ENCODE measurements at regions not wholly inside any gene's neighbourhood (a gene's known extent, or its start where the extent isn't known, plus 50 kb on each side); places are given as distances from the start of the nearest gene placed in this dataset.
A peak's percentile ranks its signal among the peaks of the same experiment; 100 is the strongest.

GRCh38 chr4:31349907-31350306 is 629.7 kb downstream of the PCDH7 start:
- WGBS (ENCODE audit: insufficient coverage), result 50% methylated on average over 1 of the region's 1 CpG
- no peak overlapping the region for H3K4me3 ChIP-seq (ENCODE audit: control insufficient read depth in 1 of 7, extremely low read depth in 1 of 7, insufficient read depth in 4 of 7, low read depth in 2 of 7, low read length in 6 of 7)
- H3K27me3 ChIP-seq (replicated peaks in 2 of 5; ENCODE audit: control insufficient read depth in 4 of 5, insufficient read depth in 5 of 5, low read length in 4 of 5), result no peaks in the 10 kb centered on the region
- POLR2A ChIA-PET, result no interaction called here
- H3K36me3 ChIP-seq (ENCODE audit: control insufficient read depth in 4 of 4, insufficient read depth in 4 of 4, low read length in 3 of 4), result no peaks in the 10 kb centered on the region
- H3K9me3 ChIP-seq (ENCODE audit: control extremely low read depth in 1 of 5, control insufficient read depth in 4 of 5, insufficient read depth in 2 of 5, low read depth in 1 of 5, low read length in 4 of 5), result no peaks in the 10 kb centered on the region
- CTCF ChIA-PET, result no interaction called here
- no peaks in the 10 kb centered on the region for H3K4me1 ChIP-seq (ENCODE audit: control extremely low read depth in 1 of 4, control insufficient read depth in 4 of 4, insufficient read depth in 4 of 4, low read length in 3 of 4)
- peak in 2 of 3 donors; percentile 0 to 16 for DNase-seq
- H3K27ac ChIP-seq (ENCODE audit: insufficient read depth in 1 of 2, low read depth in 1 of 2, low read length in 2 of 2, poor library complexity in 1 of 2, severe bottlenecking in 2 of 2), result no peak overlapping the region

DNA sequence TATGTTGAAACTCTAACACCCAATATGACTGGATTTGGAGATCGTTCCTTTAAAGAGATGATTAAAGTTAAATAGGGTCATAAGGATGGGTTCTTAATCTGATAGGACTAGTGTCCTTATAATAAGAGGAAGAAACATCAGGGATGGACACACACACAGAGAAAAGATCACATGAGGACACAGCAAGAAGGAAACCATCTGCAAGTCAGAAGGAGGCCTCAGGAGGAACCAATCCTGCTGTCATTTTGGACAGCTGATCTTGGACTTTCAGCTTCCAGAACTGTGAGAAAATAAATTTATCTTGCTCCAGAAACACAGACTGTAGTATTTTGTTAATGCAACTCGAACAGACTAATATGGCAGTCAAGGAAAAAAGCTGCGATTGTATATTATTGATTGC is 631.5 kb downstream of the PCDH7 start:
- Histone ChIP-seq H3K27ac (ENCODE audit: insufficient read depth in 1 of 2, low read depth in 1 of 2, low read length in 2 of 2, poor library complexity in 1 of 2, severe bottlenecking in 2 of 2) (no peak overlapping the region), H3K4me3 (ENCODE audit: control insufficient read depth in 1 of 7, extremely low read depth in 1 of 7, insufficient read depth in 4 of 7, low read depth in 2 of 7, low read length in 6 of 7) (no peak overlapping the region), H3K9me3 (ENCODE audit: control extremely low read depth in 1 of 5, control insufficient read depth in 4 of 5, insufficient read depth in 2 of 5, low read depth in 1 of 5, low read length in 4 of 5) (no peaks in the 10 kb centered on the region), H3K27me3 (replicated peaks in 2 of 5; ENCODE audit: control insufficient read depth in 4 of 5, insufficient read depth in 5 of 5, low read length in 4 of 5) (no peaks in the 10 kb centered on the region), H3K4me1 (ENCODE audit: control extremely low read depth in 1 of 4, control insufficient read depth in 4 of 4, insufficient read depth in 4 of 4, low read length in 3 of 4) (no peaks in the 10 kb centered on the region), H3K36me3 (ENCODE audit: control insufficient read depth in 4 of 4, insufficient read depth in 4 of 4, low read length in 3 of 4) (no peaks in the 10 kb centered on the region)
- CTCF ChIA-PET, result no interaction called here
- no peak for DNase-seq
- POLR2A ChIA-PET, result no interaction called here
- no CpG with 5 or more reads among the region's 3 CpGs for WGBS (ENCODE audit: insufficient coverage)

DNA sequence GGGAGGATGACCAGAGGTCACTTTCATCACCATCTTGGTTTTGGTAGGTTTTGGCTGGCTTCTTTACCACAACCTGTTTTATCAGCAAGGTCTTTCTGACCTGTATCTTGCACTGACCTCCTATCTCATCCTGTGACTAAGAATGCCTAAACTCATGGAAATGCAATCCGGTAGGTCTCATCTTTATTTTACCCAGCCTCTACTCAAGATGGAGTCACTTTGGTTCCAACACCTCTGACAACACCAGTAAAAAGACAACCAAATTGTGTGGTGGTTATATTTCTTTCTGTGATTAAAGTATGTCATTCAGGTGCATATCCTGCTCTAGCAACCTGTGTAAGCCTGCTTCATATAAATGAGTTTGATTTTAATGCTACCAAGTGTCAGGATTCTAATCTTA is 636.7 kb downstream of the PCDH7 start:
- H3K27ac ChIP-seq (ENCODE audit: insufficient read depth in 1 of 2, low read depth in 1 of 2, low read length in 2 of 2, poor library complexity in 1 of 2, severe bottlenecking in 2 of 2), result no peak overlapping the region
- H3K9me3 ChIP-seq (ENCODE audit: control extremely low read depth in 1 of 5, control insufficient read depth in 4 of 5, insufficient read depth in 2 of 5, low read depth in 1 of 5, low read length in 4 of 5), result no peaks in the 10 kb centered on the region
- H3K36me3 ChIP-seq (ENCODE audit: control insufficient read depth in 4 of 4, insufficient read depth in 4 of 4, low read length in 3 of 4), result no peaks in the 10 kb centered on the region
- H3K4me3 ChIP-seq (ENCODE audit: control insufficient read depth in 1 of 7, extremely low read depth in 1 of 7, insufficient read depth in 4 of 7, low read depth in 2 of 7, low read length in 6 of 7), result no peak overlapping the region
- H3K27me3 ChIP-seq (replicated peaks in 2 of 5; ENCODE audit: control insufficient read depth in 4 of 5, insufficient read depth in 5 of 5, low read length in 4 of 5), result no peaks in the 10 kb centered on the region
- POLR2A ChIA-PET, result no interaction called here
- no peaks in the 10 kb centered on the region for H3K4me1 ChIP-seq (ENCODE audit: control extremely low read depth in 1 of 4, control insufficient read depth in 4 of 4, insufficient read depth in 4 of 4, low read length in 3 of 4)
- WGBS (ENCODE audit: insufficient coverage), result no CpG with 5 or more reads among the region's 1 CpG
- CTCF ChIA-PET, result no interaction called here
- DNase-seq, result no peak

GRCh38 chr4:31360786-31361185 is 640.6 kb downstream of the PCDH7 start:
- Histone ChIP-seq H3K9me3 (ENCODE audit: control extremely low read depth in 1 of 5, control insufficient read depth in 4 of 5, insufficient read depth in 2 of 5, low read depth in 1 of 5, low read length in 4 of 5) (no peaks in the 10 kb centered on the region), H3K27me3 (replicated peaks in 2 of 5; ENCODE audit: control insufficient read depth in 4 of 5, insufficient read depth in 5 of 5, low read length in 4 of 5) (no peaks in the 10 kb centered on the region), H3K36me3 (ENCODE audit: control insufficient read depth in 4 of 4, insufficient read depth in 4 of 4, low read length in 3 of 4) (no peaks in the 10 kb centered on the region), H3K4me3 (ENCODE audit: control insufficient read depth in 1 of 7, extremely low read depth in 1 of 7, insufficient read depth in 4 of 7, low read depth in 2 of 7, low read length in 6 of 7) (no peak overlapping the region), H3K4me1 (ENCODE audit: control extremely low read depth in 1 of 4, control insufficient read depth in 4 of 4, insufficient read depth in 4 of 4, low read length in 3 of 4) (no peaks in the 10 kb centered on the region), H3K27ac (ENCODE audit: insufficient read depth in 1 of 2, low read depth in 1 of 2, low read length in 2 of 2, poor library complexity in 1 of 2, severe bottlenecking in 2 of 2) (no peak overlapping the region)
- POLR2A ChIA-PET, result no interaction called here
- no peak for DNase-seq
- WGBS (ENCODE audit: insufficient coverage), result no CpG with 5 or more reads among the region's 1 CpG
- CTCF ChIA-PET, result no interaction called here

DNA sequence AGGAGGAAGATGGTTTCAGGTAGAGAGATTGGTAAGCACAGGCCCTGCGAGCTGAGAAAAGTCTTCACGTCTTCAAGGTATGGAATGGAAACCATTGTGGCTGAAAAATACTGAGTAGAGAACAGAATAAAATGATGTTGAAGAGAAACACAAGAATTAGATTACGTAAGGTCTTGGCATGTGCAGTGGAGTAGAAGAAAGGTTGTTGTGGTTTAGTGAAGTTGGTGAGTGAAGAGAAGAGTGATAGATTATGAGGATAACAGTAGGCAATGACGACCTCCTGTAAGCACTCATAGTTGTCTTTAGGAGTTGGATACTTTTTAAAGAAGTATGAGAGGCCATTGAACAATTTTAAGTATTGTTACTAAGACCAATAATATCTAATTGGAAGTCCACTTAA is 642.6 kb downstream of the PCDH7 start:
- Histone ChIP-seq H3K27me3 (replicated peaks in 2 of 5; ENCODE audit: control insufficient read depth in 4 of 5, insufficient read depth in 5 of 5, low read length in 4 of 5) (no peaks in the 10 kb centered on the region), H3K4me3 (ENCODE audit: control insufficient read depth in 1 of 7, extremely low read depth in 1 of 7, insufficient read depth in 4 of 7, low read depth in 2 of 7, low read length in 6 of 7) (no peak overlapping the region), H3K9me3 (ENCODE audit: control extremely low read depth in 1 of 5, control insufficient read depth in 4 of 5, insufficient read depth in 2 of 5, low read depth in 1 of 5, low read length in 4 of 5) (no peaks in the 10 kb centered on the region), H3K27ac (ENCODE audit: insufficient read depth in 1 of 2, low read depth in 1 of 2, low read length in 2 of 2, poor library complexity in 1 of 2, severe bottlenecking in 2 of 2) (no peak overlapping the region), H3K4me1 (ENCODE audit: control extremely low read depth in 1 of 4, control insufficient read depth in 4 of 4, insufficient read depth in 4 of 4, low read length in 3 of 4) (no peaks in the 10 kb centered on the region), H3K36me3 (ENCODE audit: control insufficient read depth in 4 of 4, insufficient read depth in 4 of 4, low read length in 3 of 4) (no peaks in the 10 kb centered on the region)
- DNase-seq, result no peak
- WGBS (ENCODE audit: insufficient coverage), result 94% methylated on average over 2 of the region's 4 CpGs
- ChIA-PET POLR2A (no interaction called here), CTCF (no interaction called here)

- ChIA-PET POLR2A (no interaction called here), CTCF (no interaction called here)
- Histone ChIP-seq H3K4me1 (ENCODE audit: control extremely low read depth in 1 of 4, control insufficient read depth in 4 of 4, insufficient read depth in 4 of 4, low read length in 3 of 4) (no peaks in the 10 kb centered on the region), H3K27me3 (replicated peaks in 2 of 5; ENCODE audit: control insufficient read depth in 4 of 5, insufficient read depth in 5 of 5, low read length in 4 of 5) (no peaks in the 10 kb centered on the region), H3K36me3 (ENCODE audit: control insufficient read depth in 4 of 4, insufficient read depth in 4 of 4, low read length in 3 of 4) (no peaks in the 10 kb centered on the region), H3K9me3 (ENCODE audit: control extremely low read depth in 1 of 5, control insufficient read depth in 4 of 5, insufficient read depth in 2 of 5, low read depth in 1 of 5, low read length in 4 of 5) (no peaks in the 10 kb centered on the region), H3K4me3 (ENCODE audit: control insufficient read depth in 1 of 7, extremely low read depth in 1 of 7, insufficient read depth in 4 of 7, low read depth in 2 of 7, low read length in 6 of 7) (no peak overlapping the region), H3K27ac (ENCODE audit: insufficient read depth in 1 of 2, low read depth in 1 of 2, low read length in 2 of 2, poor library complexity in 1 of 2, severe bottlenecking in 2 of 2) (no peak overlapping the region)
- 96% methylated on average over 4 of the region's 6 CpGs for WGBS (ENCODE audit: insufficient coverage)
- no peak for DNase-seq
These were observed 645.0 kb downstream of the PCDH7 start for GRCh38 chr4:31365006-31365690.

DNA sequence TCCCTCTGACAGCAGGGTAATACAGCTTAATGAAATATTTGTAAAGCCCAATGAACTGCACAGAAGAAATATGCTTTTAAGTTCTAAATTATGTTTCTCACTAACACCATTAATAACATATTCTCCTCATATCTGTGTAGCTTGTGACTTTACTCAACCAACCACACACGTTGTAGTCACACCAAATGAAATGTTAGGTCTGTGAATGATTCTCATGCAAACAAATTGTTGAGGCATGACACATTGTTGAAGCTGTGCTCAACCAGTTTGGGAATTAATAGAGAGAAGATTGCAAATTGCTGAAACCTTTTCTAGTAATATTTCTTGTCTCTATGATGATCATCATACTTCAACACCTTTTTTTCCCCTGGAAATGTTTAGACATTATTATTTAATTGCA is 645.9 kb downstream of the PCDH7 start:
- Histone ChIP-seq H3K4me1 (ENCODE audit: control extremely low read depth in 1 of 4, control insufficient read depth in 4 of 4, insufficient read depth in 4 of 4, low read length in 3 of 4) (no peaks in the 10 kb centered on the region), H3K36me3 (ENCODE audit: control insufficient read depth in 4 of 4, insufficient read depth in 4 of 4, low read length in 3 of 4) (no peaks in the 10 kb centered on the region), H3K27ac (ENCODE audit: insufficient read depth in 1 of 2, low read depth in 1 of 2, low read length in 2 of 2, poor library complexity in 1 of 2, severe bottlenecking in 2 of 2) (no peak overlapping the region), H3K9me3 (ENCODE audit: control extremely low read depth in 1 of 5, control insufficient read depth in 4 of 5, insufficient read depth in 2 of 5, low read depth in 1 of 5, low read length in 4 of 5) (no peaks in the 10 kb centered on the region), H3K27me3 (replicated peaks in 2 of 5; ENCODE audit: control insufficient read depth in 4 of 5, insufficient read depth in 5 of 5, low read length in 4 of 5) (no peaks in the 10 kb centered on the region), H3K4me3 (ENCODE audit: control insufficient read depth in 1 of 7, extremely low read depth in 1 of 7, insufficient read depth in 4 of 7, low read depth in 2 of 7, low read length in 6 of 7) (no peak overlapping the region)
- ChIA-PET CTCF (no interaction called here), POLR2A (interaction anchor here (0.6 kb wide), 1 partner anchor 134 kb away, joined by 3 read pairs; no protein-coding TSS in a partner anchor)
- DNase-seq, result no peak
- WGBS (ENCODE audit: insufficient coverage), result no CpG with 5 or more reads among the region's 1 CpG

Data from common myeloid progenitor, CD34-positive (primary cell).